ENCODE measurements at regions not wholly inside any gene's neighbourhood (a gene's known extent, or its start where the extent isn't known, plus 50 kb on each side); places are given as distances from the start of the nearest gene placed in this dataset.
A peak's percentile ranks its signal among the peaks of the same experiment; 100 is the strongest.
"Not testable (repeated sequence)": the region's sequence is repeated elsewhere in the genome, so short reads cannot be mapped to it uniquely, and the experiment has no call there.

GRCh38 chr12:31906557-31907301 lies 52.5 kb upstream of the RESF1 start:
- DNase-seq (ENCODE audit: low spot score): no peak

- DNase-seq (ENCODE audit: low spot score): no peak
Observed at GRCh38 chr12:31903025-31903424, 56.2 kb upstream of the RESF1 start.

DNA sequence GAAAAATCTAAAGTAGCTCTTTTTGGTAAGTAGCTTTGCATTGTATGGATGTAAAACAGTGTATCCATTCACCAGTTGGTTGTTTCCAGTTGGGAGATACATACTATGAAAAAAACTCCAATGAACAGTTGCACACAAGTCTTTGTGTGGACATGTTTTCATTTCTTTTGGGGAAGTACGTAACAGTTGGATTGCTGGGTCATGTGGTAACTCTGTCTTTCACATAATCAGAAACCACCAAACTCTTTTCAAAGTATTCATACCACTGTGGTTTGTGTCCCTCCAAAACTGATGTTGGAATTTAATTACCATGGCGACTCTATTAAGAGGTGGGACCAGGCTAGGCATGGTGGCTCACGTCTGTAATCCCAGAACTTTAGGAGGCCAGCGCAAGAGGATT lies 58.9 kb upstream of the RESF1 start:
- DNase-seq (ENCODE audit: low spot score): no peak

DNA sequence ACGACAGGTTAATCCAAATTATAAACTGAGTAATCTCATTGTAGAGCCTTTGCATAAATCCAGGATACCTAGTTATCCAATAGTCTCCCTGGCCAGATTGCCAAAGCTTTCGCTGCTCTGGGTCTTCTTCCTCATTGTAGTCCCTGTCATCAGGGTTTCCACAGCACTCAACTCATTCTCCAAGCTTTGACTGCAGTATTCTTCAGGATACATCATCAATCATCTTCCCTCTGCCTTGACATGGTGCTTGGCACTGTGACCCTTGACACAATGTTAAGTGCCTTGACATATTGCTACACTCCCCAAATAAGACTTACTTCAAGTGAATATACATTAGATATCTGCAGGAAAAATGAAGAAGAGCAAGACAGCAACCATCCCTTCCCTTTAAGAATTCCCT lies 60.1 kb upstream of the RESF1 start:
- no peak for DNase-seq (ENCODE audit: low spot score)

GRCh38 chr12:31897781-31898503 lies 61.3 kb upstream of the RESF1 start:
- DNase-seq (ENCODE audit: low spot score): no peak

DNA sequence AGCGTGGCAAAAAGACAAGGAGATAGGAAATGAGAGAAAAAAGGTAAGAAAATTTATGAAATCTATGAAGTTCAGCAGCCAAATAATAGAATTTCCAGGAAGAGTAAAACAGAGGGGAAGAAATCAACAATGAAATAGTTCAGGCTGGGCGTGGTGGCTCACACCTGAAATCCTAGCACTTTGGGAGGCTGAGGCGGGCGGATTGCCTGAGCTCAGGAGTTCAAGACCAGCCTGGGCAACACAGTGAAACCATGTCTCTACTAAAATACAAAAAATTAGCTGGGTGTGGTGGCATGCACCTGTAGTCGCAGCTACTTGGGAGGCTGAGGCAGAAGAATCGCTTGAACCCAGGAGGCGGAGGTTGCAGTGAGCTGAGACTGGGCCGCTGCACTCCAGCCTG lies 62.1 kb upstream of the RESF1 start:
- DNase-seq (ENCODE audit: low spot score): not testable (repeated sequence)

DNA sequence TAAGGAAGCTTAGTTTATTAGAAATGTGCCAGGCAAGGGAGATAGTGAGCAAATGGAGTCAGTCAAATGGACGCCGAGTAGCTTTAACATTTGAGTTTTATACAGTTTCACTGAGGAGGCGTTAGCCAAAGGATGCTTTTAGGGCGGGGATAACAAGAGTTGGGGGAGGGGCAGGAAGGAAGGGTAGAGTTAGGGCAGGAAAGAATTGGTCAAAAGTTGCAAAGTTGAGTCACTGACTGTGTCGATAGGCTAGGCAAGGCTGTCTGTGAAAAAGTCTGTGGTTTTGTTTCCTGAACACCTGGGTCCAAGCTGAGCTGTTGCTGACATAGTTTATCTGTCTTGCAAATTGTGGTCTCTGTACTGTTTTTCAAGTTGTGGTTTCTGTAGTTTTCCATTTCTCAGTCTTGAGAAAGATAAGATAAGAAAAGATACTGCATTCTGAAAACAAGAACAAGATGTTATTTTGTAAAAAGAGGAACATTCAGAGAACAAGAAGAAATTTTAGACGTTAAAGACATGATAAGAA lies 62.6 kb upstream of the RESF1 start:
- DNase-seq (ENCODE audit: low spot score): peak; percentile 97

- no peak for DNase-seq (ENCODE audit: low spot score)
Observed at GRCh38 chr12:31895449-31896150, 63.6 kb upstream of the RESF1 start.

DNA sequence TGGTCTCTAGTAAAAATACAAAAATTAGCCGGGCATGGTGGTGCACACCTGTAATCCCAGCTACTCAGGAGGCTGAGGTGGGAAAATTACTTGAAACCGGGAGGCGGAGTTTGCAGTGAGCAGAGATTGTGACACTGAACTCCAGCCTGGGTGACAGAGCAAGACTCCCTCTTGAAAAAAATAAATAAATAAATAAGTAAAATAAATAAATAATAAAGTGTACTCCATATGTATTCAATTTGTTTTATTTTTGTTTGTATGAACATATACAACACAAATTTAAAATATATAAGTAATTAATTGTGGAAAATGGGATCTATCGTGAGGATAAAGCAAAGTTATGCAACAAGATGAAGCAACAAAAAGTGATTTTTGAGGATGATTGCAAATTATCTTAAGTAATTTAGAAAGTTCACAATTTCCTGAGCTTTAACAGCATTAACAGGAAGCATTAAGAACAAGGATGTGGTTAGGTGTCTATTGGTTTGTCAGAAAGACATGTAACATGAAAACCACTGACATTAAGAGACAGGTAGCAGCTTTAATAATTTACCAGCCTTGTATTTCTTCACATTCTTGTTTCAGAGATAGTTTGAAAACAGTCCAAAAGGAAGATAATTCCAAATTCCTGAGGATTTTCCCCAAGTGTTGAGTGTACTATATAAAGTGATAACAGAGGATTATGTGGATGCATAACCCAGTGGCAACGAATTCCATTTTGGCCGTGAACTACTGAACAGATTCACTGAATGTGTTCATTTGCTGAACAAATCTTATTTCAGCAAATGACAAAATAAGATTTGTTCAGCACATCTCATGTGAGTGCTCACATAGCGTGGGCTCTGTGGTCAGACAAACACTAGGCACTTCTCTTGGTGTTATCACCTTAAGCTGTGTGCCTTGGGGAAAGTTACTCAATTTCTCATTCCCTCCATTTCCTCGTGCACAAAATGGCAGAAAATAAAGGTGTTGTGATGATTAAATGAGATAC lies 68.6 kb upstream of the RESF1 start:
- DNase-seq (ENCODE audit: low spot score): peak; percentile 38

- DNase-seq (ENCODE audit: low spot score): no peak
Observed at GRCh38 chr12:31887109-31887811, 72.0 kb upstream of the RESF1 start.

DNA sequence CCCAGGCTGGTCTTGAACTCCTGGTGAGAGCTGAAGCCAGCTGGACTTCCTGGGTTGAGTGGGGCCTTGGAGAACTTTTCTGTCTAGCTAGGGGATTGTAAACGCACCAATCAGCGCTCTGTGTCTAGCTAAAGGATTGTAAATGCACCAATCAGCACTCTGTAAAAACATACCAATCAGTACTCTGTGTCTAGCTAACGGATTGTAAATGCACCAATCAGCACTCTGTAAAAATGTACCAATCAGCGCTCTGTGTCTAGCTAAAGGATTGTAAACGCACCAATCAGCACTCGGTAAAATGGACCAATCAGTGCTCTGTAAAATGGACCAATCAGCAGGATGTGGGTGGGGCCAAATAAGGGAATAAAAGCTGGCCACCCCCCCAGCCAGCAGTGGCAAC lies 76.5 kb upstream of the RESF1 start:
- not testable (repeated sequence) for DNase-seq (ENCODE audit: low spot score)

DNA sequence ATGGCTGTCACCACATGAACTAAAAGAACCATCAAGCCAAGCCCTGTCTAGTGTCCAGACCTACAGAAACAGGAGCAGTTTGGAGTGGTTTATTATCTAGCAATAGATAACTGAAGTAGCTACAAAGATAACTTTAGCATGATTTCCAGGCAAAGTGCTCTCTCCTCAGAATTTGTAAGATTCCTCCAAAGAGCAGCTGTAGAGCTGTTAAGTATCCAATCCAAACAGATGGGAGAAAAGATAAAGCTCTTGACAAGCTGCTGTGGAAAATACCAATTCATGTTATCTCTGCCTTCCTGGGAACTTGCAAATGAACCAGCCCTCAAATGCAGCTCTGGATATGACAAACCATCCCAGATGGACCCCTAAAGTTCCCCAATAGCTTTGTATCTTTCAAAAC lies 78.9 kb upstream of the RESF1 start:
- no peak for DNase-seq (ENCODE audit: low spot score)

DNA sequence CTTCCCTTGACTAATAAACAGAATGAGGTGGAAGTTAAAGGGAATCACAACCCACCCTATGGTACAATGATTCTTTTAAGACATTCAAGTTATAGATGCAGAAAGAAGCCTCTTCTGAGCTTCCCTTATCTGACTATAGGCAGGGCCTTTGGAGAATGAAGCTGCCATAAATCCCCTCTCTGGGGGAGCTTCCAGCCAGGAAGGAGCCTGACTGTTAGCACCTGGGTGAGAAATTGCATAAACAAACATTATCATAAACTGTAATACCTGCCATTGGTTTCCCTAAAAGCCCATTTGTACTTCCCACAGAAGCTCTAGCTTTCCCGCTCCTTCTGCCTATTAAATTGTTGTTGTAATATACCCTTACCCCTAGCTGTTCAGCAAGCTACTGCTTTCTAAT lies 81.3 kb upstream of the RESF1 start:
- DNase-seq (ENCODE audit: low spot score): no peak

DNA sequence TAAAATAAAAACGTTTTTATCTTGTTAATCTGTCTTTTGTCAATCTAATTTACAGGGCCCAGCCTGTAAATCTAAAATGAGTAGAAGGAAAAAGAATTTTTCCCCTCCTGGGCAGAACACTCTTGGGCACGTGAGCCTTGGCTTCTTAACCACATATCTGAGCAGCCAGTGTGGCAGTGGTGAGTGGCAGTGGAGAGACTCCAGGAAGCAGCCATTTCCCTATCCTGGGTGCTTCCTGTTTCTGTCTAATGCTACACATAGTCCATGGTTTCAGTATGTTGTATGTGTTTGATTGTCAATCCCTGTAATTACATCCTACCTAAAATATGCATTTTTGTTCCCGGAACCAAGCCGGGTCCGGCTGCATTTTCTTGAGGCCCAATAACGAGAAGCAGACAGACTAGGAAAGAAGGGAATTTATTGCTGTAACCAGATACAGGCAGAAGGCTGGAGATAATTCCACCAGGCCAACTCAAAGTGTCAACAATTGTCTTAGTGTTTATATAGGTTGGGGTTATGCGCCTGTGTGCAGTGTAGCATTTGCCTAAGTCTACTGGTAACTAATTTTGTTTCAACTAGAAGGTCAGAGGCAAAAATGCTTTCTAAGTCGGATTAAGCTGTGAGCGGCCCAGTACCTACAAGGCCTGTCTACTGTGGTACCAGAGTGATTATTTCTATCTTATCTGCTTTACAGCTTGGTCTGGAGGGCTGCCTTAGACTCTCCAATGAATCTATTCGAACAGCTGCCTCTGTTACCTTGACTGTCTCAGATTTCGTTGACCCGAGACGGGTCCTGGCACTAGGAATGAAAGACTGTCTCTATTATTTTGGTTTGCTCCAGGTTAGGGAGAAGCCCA lies 82.4 kb upstream of the RESF1 start:
- no peak for DNase-seq (ENCODE audit: low spot score)

- DNase-seq (ENCODE audit: low spot score): no peak
Observed at GRCh38 chr12:31875609-31875964, 83.6 kb upstream of the RESF1 start.

- DNase-seq (ENCODE audit: low spot score): peak; percentile 62
Observed at GRCh38 chr12:31874961-31875608, 84.1 kb upstream of the RESF1 start.

- no peak for DNase-seq (ENCODE audit: low spot score)
Observed at GRCh38 chr12:31872831-31873604, 86.2 kb upstream of the RESF1 start.

DNA sequence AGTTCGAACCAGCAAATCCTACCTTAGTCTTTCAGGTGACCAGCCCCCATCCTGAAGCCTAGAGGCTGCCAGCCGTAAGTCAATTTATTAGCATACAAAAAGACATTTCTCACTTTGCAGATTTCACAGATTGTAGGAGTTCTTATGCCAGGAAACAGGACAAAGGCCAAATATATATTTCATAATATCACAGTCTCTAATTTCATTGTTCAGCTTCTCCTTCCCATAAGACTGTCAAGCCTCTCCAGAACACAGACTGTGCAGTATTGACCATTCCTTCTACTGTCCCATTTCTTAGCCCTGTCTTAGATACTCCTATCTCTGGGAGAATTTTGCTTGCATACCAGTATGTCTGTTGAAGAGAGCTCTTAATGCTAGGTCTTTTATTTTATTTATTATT lies 89.2 kb upstream of the RESF1 start:
- DNase-seq (ENCODE audit: low spot score): no peak

- DNase-seq (ENCODE audit: low spot score): no peak
Observed at GRCh38 chr12:31868965-31869364, 90.2 kb upstream of the RESF1 start.
